Gastrocnemius medialis (tissue), 4 donors: ENCODE measurements at regions not wholly inside any gene's neighbourhood (a gene's known extent, or its start where the extent isn't known, plus 50 kb on each side); places are given as distances from the start of the nearest gene placed in this dataset.

Experiments used
- ATAC-seq, 2 donors: fragments of 150-250 bp; one replicate each; pipeline ENCODE4 v1.9.1; 2016
- DNase-seq, 2 donors: peaks; one replicate each; pipeline ENCODE4 v3.0.0-alpha.2; 2019
- H3K27ac ChIP-seq, 4 donors: fragments of 200-600 bp; sonication (generic); 1 replicate in 1 of 4; 2 replicates in 3 of 4; pipeline ENCODE4 v1.5.1; 2016 to 2018; ENCODE audit warnings: mild to moderate bottlenecking in 2 of 4, moderate library complexity in 1 of 4
- H3K27me3 ChIP-seq, 3 donors: fragments of 200-600 bp; sonication (generic) in 2 of 3; 1 replicate in 1 of 3; 2 replicates in 2 of 3; pipeline versions ENCODE4 v1.5.1 to v1.6.0; 2016 to 2019; ENCODE audit warnings: mild to moderate bottlenecking in 1 of 3, moderate library complexity in 1 of 3
- H3K36me3 ChIP-seq, 2 donors: fragments of 200-600 bp; sonication (generic) in 1 of 2; one replicate each; pipeline ENCODE4 v1.5.1; 2017 to 2018
- H3K4me1 ChIP-seq, 2 donors: fragments of 200-600 bp; sonication (generic) in 1 of 2; one replicate each; pipeline ENCODE4 v1.5.1; 2016 to 2017; ENCODE audit warnings: mild to moderate bottlenecking in 2 of 2
- H3K4me3 ChIP-seq, 4 donors: fragments of 200-600 bp; sonication (generic) in 3 of 4; 1 replicate in 1 of 4; 2 replicates in 3 of 4; pipeline ENCODE4 v1.5.1; 2016 to 2019; ENCODE audit warnings: mild to moderate bottlenecking in 2 of 4
- H3K9me3 ChIP-seq, 3 donors: fragments of 200-600 bp; sonication (generic) in 2 of 3; 1 replicate in 1 of 3; 2 replicates in 2 of 3; pipeline ENCODE4 v1.5.1; 2016 to 2019
- POLR2A ChIP-seq, 2 donors: fragments of 450-650 bp; IDR thresholded peaks; one replicate each; pipeline ENCODE4 v1.6.1; 2017; ENCODE audit warnings: antibody characterized with exemption in 2 of 2, mild to moderate bottlenecking in 2 of 2, moderate library complexity in 2 of 2
- in situ Hi-C, 4 donors: fragments of 200-750 bp; cut with MboI; loops; one replicate each; pipeline versions ENCODE4 v1.15.0 to v1.8.0; 2017; ENCODE audit warnings: low sequenced_read_pairs in 4 of 4
- intact Hi-C: fragments of 100-400 bp; cut with DNase I; formaldehyde crosslinking; loops from one replicate; pipeline ENCODE4 v1.15.1; 2023; ENCODE audit warnings: low total_unique reads
- TF ChIP-seq, protein P1 (sequence below), 5 experiments: fragments of 450-650 bp in 3 of 5; fragments of 200-600 bp in 2 of 5; sonication (generic) in 2 of 5; IDR thresholded peaks in 4 of 5; conservative IDR thresholded peaks in 1 of 5; 1 replicate in 4 of 5; 2 replicates in 1 of 5; pipeline ENCODE4 v1.5.1; 2016 to 2019; ENCODE audit warnings: antibody characterized with exemption in 5 of 5, mild to moderate bottlenecking in 3 of 5, moderate library complexity in 3 of 5

DNA sequence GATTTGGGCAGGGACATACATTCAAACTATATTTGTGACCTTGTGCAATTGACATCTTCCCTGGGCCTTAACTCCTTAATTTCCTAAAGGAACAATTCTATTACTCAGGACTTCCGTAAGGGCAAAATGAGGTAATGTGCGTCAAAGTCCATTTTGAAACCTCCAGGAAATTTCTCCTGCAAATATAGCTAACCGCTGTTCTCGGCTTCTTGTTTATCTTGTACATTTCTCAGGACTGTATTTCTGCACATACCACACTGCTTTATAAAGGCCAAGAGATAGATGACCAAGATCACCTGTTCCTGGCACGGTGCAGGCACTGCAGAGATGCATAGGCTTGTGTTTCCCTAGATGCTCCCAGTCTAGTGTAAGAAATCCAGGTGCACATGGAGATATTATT lies 1009.4 kb downstream of the BCL11B start:
- TF ChIP-seq POLR2A (IDR thresholded peaks at IDR 0.05), result no peak
- TF ChIP-seq, protein P1, sequence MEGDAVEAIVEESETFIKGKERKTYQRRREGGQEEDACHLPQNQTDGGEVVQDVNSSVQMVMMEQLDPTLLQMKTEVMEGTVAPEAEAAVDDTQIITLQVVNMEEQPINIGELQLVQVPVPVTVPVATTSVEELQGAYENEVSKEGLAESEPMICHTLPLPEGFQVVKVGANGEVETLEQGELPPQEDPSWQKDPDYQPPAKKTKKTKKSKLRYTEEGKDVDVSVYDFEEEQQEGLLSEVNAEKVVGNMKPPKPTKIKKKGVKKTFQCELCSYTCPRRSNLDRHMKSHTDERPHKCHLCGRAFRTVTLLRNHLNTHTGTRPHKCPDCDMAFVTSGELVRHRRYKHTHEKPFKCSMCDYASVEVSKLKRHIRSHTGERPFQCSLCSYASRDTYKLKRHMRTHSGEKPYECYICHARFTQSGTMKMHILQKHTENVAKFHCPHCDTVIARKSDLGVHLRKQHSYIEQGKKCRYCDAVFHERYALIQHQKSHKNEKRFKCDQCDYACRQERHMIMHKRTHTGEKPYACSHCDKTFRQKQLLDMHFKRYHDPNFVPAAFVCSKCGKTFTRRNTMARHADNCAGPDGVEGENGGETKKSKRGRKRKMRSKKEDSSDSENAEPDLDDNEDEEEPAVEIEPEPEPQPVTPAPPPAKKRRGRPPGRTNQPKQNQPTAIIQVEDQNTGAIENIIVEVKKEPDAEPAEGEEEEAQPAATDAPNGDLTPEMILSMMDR (IDR thresholded peaks at IDR 0.05 in 4 of 5, conservative IDR thresholded peaks at IDR 0.05 in 1 of 5), result no peak
- Histone ChIP-seq H3K36me3 (no peaks in the 10 kb centered on the region), H3K4me3 (no peak overlapping the region), H3K9me3 (no peaks in the 10 kb centered on the region), H3K27me3 (no peaks in the 10 kb centered on the region), H3K27ac (no peak overlapping the region), H3K4me1 (no peaks in the 10 kb centered on the region)
- ATAC-seq (no peak), DNase-seq (no peak)
- intact Hi-C loops (no loop called here), in situ Hi-C loops (no loop called here)

DNA sequence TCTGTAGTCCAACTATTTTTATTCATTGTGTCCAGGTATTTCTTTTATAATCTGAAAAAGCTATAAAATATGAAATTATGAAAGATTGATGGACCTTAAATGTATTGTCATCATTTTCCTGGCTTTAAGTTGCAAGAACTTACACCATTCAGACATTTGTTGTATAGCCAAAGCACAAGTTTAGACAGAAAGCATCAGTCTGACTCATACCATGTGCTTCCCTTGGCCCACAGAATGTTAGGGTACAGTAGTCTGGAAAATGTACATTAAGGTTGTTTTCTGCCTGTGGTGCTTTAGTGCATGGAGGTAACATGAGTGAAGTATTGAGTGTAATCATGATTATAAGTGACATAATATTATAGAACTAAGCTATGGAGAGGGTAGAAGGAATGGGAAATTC lies 1002.5 kb downstream of the BCL11B start:
- Histone ChIP-seq H3K27me3 (no peaks in the 10 kb centered on the region), H3K36me3 (no peaks in the 10 kb centered on the region), H3K27ac (no peak overlapping the region), H3K4me3 (no peak overlapping the region), H3K9me3 (no peaks in the 10 kb centered on the region), H3K4me1 (no peaks in the 10 kb centered on the region)
- in situ Hi-C loops, result no loop called here
- DNase-seq, result no peak
- no peak for TF ChIP-seq POLR2A (IDR thresholded peaks at IDR 0.05)
- TF ChIP-seq, protein P1 (IDR thresholded peaks at IDR 0.05 in 4 of 5, conservative IDR thresholded peaks at IDR 0.05 in 1 of 5), result no peak
- no peak for ATAC-seq
- intact Hi-C loops, result no loop called here

DNA sequence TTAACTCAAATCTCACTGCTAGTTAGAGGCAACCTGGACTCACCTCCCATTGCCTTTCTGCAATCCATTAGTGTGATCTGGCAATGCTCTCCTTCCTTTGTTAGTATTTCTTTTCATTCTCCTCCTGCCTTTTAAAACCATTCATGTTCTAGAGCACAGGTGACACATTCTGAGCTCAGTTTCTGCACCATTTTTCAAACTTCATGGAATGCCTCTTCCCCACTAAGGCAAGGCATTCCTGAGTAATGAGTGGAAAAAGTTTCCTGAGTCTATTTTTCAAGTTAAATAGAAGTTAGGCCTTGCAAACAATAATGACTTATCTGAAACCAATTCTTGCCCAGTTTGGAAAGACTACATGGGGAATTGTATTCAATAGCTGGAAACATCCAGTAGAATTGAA lies 1001.8 kb downstream of the BCL11B start:
- in situ Hi-C loops, result no loop called here
- ATAC-seq, result no peak

DNA sequence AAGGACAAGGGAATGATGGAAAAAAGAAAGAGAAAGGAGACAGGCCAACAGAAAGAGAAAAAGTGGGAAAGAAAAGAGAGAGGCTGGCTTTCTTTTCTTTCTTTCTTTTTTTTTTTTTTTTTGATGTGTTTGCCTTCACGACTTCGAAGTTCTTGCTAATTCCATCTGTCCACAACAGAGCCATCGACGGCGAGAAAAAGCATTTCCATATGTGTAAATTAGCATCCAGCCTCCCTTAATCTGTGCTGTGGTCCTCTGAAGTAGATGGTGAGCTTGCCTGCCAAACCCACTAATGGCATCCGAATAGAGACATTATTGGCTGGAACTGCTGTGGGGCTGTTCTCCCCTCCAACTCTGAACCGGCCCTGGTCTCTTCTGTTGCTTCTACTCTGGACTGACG lies 997.4 kb downstream of the BCL11B start:
- ATAC-seq (no peak), DNase-seq (no peak)
- Histone ChIP-seq H3K4me1 (no peaks in the 10 kb centered on the region), H3K36me3 (no peaks in the 10 kb centered on the region), H3K27ac (no peak overlapping the region), H3K4me3 (no peak overlapping the region), H3K9me3 (no peaks in the 10 kb centered on the region), H3K27me3 (no peaks in the 10 kb centered on the region)
- intact Hi-C loops (no loop called here), in situ Hi-C loops (no loop called here)
- TF ChIP-seq, protein P1 (IDR thresholded peaks at IDR 0.05 in 4 of 5, conservative IDR thresholded peaks at IDR 0.05 in 1 of 5), result no peak
- no peak for TF ChIP-seq POLR2A (IDR thresholded peaks at IDR 0.05)

More for the DNA sequence above, 1001.8 kb downstream of the BCL11B start:
- Histone ChIP-seq H3K36me3 (no peaks in the 10 kb centered on the region), H3K9me3 (no peaks in the 10 kb centered on the region), H3K4me3 (no peak overlapping the region), H3K27me3 (no peaks in the 10 kb centered on the region), H3K27ac (no peak overlapping the region), H3K4me1 (no peaks in the 10 kb centered on the region)
- no peak for DNase-seq
- TF ChIP-seq, protein P1 (IDR thresholded peaks at IDR 0.05 in 4 of 5, conservative IDR thresholded peaks at IDR 0.05 in 1 of 5), result no peak
- TF ChIP-seq POLR2A (IDR thresholded peaks at IDR 0.05), result no peak
- intact Hi-C loops, result no loop called here

DNA sequence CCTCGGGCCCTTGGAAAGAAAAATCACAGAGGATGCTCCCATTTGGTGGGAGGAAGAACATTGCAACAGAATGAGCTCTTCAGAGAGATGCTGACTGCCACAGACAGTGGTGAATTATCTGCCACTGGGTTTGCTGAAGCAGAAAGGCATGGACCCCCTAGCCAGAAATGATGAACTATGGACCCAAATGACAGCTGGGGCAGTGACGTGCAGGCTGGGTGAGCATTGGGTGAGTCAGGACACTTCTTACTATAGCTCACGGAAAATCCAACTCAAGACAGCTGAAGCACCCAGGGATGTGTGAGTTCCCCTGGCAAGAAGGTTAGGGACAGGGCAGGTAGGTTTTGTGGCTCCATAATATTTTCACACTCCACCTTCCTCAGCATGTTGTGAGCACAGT lies 993.2 kb downstream of the BCL11B start:
- H3K4me3 ChIP-seq, result no peak overlapping the region
- TF ChIP-seq, protein P1 (IDR thresholded peaks at IDR 0.05 in 4 of 5, conservative IDR thresholded peaks at IDR 0.05 in 1 of 5), result no peak
- TF ChIP-seq POLR2A (IDR thresholded peaks at IDR 0.05), result no peak
- H3K27ac ChIP-seq, result no peak overlapping the region
- in situ Hi-C loops, result no loop called here
- H3K4me1 ChIP-seq, result no peaks in the 10 kb centered on the region
- no peaks in the 10 kb centered on the region for H3K9me3 ChIP-seq
- H3K36me3 ChIP-seq, result no peaks in the 10 kb centered on the region
- intact Hi-C loops, result no loop called here
- DNase-seq, result no peak
- H3K27me3 ChIP-seq, result no peaks in the 10 kb centered on the region
- no peak for ATAC-seq
